ENCODE measurements at regions not wholly inside any gene's neighbourhood (a gene's known extent, or its start where the extent isn't known, plus 50 kb on each side); places are given as distances from the start of the nearest gene placed in this dataset.

DNA sequence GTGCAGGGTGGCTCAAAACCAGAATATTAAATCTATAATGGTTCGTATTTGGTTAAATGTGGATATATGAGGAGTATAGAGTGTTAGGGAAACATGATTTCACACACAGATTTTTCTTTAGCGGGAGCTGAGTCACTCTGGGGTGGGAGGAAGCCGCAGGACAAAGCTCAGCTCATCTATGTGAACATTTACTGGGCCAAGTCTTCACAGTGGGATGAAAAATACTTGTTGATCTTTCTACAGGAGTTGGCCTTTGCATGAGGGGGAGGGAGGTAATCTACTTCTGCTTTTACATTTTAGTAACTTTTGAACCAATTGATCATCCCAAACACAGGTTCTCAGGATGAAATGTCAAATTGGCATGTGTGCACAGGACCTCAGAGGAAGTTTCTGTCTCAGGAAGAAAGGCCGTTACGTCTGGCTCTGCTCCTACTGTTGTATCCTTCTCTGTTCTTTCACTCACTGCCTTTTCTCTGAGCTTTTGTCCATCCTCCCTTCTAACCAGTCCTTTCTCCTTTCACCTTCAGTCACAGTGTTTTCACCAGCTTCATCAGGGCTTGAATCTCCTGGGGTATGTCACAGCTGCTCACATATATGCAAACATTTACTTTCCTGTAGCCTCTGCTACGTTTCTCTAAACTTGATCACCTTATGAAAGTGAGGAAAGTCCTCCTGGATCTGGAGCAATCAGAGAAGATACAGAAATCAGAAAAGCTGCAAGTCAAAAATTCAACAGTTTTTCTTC lies 943.3 kb upstream of the FANCL start (continued):
- TF ChIP-seq, protein P1, sequence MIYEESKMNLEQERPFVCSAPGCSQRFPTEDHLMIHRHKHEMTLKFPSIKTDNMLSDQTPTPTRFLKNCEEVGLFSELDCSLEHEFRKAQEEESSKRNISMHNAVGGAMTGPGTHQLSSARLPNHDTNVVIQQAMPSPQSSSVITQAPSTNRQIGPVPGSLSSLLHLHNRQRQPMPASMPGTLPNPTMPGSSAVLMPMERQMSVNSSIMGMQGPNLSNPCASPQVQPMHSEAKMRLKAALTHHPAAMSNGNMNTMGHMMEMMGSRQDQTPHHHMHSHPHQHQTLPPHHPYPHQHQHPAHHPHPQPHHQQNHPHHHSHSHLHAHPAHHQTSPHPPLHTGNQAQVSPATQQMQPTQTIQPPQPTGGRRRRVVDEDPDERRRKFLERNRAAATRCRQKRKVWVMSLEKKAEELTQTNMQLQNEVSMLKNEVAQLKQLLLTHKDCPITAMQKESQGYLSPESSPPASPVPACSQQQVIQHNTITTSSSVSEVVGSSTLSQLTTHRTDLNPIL (CRISPR knock-in tag; IDR thresholded peaks at IDR 0.05; ENCODE audit: low read depth): no peak

DNA sequence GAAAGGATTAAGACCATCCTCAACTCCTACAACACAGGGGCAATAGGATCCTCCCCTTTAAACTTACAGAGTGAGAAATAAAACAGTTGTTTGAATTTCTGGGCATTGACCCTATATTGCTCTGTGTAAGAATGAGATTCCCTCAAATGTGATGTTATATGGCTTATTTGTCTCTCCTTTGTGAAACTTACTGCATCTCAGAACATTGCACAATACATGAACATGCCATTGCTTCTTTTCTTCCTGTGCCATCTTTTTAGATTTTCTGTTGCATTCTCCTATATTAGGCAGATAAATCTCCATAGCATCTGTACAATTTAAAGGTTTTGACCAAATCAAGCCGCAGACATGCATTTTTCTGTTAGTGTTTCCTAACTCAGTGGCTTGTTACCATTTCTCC lies 941.9 kb upstream of the FANCL start:
- no peak for TF ChIP-seq SNAI2 (CRISPR knock-in tag; IDR thresholded peaks at IDR 0.05)
- no peak for TF ChIP-seq BACH2 (CRISPR knock-in tag; IDR thresholded peaks at IDR 0.05; ENCODE audit: borderline replicate concordance)
- TF ChIP-seq ZFP30 (CRISPR knock-in tag; IDR thresholded peaks at IDR 0.05): no peak
- TF ChIP-seq TCF4 (CRISPR knock-in tag; IDR thresholded peaks at IDR 0.05; ENCODE audit: borderline replicate concordance): no peak
- TF ChIP-seq ZFP3 (CRISPR knock-in tag; IDR thresholded peaks at IDR 0.05): no peak
- no peak for TF ChIP-seq ESRRG (CRISPR knock-in tag; IDR thresholded peaks at IDR 0.05)
- TF ChIP-seq ARNTL (CRISPR knock-in tag; IDR thresholded peaks at IDR 0.05; ENCODE audit: borderline replicate concordance, low read depth): no peak
- TF ChIP-seq, protein P2, sequence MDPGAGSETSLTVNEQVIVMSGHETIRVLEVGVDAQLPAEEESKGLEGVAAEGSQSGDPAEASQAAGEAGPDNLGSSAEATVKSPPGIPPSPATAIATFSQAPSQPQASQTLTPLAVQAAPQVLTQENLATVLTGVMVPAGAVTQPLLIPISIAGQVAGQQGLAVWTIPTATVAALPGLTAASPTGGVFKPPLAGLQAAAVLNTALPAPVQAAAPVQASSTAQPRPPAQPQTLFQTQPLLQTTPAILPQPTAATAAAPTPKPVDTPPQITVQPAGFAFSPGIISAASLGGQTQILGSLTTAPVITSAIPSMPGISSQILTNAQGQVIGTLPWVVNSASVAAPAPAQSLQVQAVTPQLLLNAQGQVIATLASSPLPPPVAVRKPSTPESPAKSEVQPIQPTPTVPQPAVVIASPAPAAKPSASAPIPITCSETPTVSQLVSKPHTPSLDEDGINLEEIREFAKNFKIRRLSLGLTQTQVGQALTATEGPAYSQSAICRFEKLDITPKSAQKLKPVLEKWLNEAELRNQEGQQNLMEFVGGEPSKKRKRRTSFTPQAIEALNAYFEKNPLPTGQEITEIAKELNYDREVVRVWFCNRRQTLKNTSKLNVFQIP (CRISPR knock-in tag; IDR thresholded peaks at IDR 0.05; ENCODE audit: borderline replicate concordance, low read depth): no peak
- TF ChIP-seq PPARA (CRISPR knock-in tag; IDR thresholded peaks at IDR 0.05; ENCODE audit: borderline replicate concordance): no peak
- TF ChIP-seq, protein P3, sequence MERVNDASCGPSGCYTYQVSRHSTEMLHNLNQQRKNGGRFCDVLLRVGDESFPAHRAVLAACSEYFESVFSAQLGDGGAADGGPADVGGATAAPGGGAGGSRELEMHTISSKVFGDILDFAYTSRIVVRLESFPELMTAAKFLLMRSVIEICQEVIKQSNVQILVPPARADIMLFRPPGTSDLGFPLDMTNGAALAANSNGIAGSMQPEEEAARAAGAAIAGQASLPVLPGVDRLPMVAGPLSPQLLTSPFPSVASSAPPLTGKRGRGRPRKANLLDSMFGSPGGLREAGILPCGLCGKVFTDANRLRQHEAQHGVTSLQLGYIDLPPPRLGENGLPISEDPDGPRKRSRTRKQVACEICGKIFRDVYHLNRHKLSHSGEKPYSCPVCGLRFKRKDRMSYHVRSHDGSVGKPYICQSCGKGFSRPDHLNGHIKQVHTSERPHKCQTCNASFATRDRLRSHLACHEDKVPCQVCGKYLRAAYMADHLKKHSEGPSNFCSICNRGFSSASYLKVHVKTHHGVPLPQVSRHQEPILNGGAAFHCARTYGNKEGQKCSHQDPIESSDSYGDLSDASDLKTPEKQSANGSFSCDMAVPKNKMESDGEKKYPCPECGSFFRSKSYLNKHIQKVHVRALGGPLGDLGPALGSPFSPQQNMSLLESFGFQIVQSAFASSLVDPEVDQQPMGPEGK (CRISPR knock-in tag; IDR thresholded peaks at IDR 0.05; ENCODE audit: borderline replicate concordance): no peak
- TF ChIP-seq ZNF565 (CRISPR knock-in tag; conservative IDR thresholded peaks at IDR 0.05; ENCODE audit: low read depth): no peak
- TF ChIP-seq, protein P4, sequence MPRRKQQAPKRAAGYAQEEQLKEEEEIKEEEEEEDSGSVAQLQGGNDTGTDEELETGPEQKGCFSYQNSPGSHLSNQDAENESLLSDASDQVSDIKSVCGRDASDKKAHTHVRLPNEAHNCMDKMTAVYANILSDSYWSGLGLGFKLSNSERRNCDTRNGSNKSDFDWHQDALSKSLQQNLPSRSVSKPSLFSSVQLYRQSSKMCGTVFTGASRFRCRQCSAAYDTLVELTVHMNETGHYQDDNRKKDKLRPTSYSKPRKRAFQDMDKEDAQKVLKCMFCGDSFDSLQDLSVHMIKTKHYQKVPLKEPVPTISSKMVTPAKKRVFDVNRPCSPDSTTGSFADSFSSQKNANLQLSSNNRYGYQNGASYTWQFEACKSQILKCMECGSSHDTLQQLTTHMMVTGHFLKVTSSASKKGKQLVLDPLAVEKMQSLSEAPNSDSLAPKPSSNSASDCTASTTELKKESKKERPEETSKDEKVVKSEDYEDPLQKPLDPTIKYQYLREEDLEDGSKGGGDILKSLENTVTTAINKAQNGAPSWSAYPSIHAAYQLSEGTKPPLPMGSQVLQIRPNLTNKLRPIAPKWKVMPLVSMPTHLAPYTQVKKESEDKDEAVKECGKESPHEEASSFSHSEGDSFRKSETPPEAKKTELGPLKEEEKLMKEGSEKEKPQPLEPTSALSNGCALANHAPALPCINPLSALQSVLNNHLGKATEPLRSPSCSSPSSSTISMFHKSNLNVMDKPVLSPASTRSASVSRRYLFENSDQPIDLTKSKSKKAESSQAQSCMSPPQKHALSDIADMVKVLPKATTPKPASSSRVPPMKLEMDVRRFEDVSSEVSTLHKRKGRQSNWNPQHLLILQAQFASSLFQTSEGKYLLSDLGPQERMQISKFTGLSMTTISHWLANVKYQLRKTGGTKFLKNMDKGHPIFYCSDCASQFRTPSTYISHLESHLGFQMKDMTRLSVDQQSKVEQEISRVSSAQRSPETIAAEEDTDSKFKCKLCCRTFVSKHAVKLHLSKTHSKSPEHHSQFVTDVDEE (CRISPR knock-in tag; IDR thresholded peaks at IDR 0.05): no peak
- no peak for TF ChIP-seq GLIS3 (CRISPR knock-in tag; IDR thresholded peaks at IDR 0.05)
- TF ChIP-seq RARB (CRISPR knock-in tag; IDR thresholded peaks at IDR 0.05): no peak
- no peak for TF ChIP-seq ZNF70 (CRISPR knock-in tag; IDR thresholded peaks at IDR 0.05)
- TF ChIP-seq ZC3H10 (CRISPR knock-in tag; IDR thresholded peaks at IDR 0.05): no peak
- TF ChIP-seq, protein P1 (CRISPR knock-in tag; IDR thresholded peaks at IDR 0.05; ENCODE audit: low read depth): no peak
- no peak for TF ChIP-seq TOX (CRISPR knock-in tag; IDR thresholded peaks at IDR 0.05; ENCODE audit: borderline replicate concordance)
- no peak for ATAC-seq

DNA sequence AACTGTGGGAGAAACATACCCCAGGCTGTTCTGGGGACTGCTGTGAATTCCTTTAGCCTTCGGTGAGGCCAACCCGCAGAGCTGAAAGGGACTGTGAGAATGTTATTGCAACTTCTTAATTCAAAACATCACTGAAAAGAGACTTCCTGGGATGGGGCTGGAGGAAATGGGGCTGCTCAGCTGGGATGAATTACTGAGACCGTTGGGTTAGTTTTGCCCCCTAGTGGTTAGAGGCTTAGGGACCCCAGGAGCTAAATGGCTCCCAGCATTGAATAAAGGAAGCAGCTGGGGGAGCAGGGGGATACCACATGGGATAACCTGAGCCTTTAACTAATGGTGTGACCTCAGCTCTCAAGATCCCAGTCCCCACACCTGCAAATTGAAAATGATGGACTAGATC lies 941.1 kb upstream of the FANCL start:
- peak; percentile 51; the same call in 1 of the 2 replicates for TF ChIP-seq TCF4 (CRISPR knock-in tag; IDR thresholded peaks at IDR 0.05; ENCODE audit: borderline replicate concordance)
- TF ChIP-seq, protein P5, sequence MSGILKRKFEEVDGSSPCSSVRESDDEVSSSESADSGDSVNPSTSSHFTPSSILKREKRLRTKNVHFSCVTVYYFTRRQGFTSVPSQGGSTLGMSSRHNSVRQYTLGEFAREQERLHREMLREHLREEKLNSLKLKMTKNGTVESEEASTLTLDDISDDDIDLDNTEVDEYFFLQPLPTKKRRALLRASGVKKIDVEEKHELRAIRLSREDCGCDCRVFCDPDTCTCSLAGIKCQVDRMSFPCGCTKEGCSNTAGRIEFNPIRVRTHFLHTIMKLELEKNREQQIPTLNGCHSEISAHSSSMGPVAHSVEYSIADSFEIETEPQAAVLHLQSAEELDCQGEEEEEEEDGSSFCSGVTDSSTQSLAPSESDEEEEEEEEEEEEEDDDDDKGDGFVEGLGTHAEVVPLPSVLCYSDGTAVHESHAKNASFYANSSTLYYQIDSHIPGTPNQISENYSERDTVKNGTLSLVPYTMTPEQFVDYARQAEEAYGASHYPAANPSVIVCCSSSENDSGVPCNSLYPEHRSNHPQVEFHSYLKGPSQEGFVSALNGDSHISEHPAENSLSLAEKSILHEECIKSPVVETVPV (CRISPR knock-in tag; IDR thresholded peaks at IDR 0.05): no peak
- no peak for ATAC-seq
